Duodenal mucosa (tissue), 2 donors: ENCODE measurements at regions not wholly inside any gene's neighbourhood (a gene's known extent, or its start where the extent isn't known, plus 50 kb on each side); places are given as distances from the start of the nearest gene placed in this dataset.

Experiments
- H3K27ac ChIP-seq: one replicate; pipeline ENCODE4 v1.7.0; 2013; ENCODE audit warnings: low read depth, low read length
- H3K27me3 ChIP-seq, 2 donors: one replicate each; pipeline ENCODE4 v1.7.0; 2013; ENCODE audit warnings: low read length in 2 of 2, control low read depth in 1 of 2; ENCODE audit not compliant: insufficient read depth in 2 of 2, control insufficient read depth in 1 of 2
- H3K36me3 ChIP-seq, 2 donors: one replicate each; pipeline ENCODE4 v1.7.0; 2013; ENCODE audit warnings: low read length in 2 of 2, control low read depth in 1 of 2; ENCODE audit not compliant: insufficient read depth in 2 of 2, control insufficient read depth in 1 of 2
- H3K4me1 ChIP-seq, 2 donors: one replicate each; pipeline ENCODE4 v1.7.0; 2013; ENCODE audit warnings: low read length in 2 of 2, control low read depth in 1 of 2; ENCODE audit not compliant: insufficient read depth in 2 of 2, control insufficient read depth in 1 of 2
- H3K4me3 ChIP-seq, 2 donors: one replicate each; pipeline ENCODE4 v1.7.0; 2013; ENCODE audit warnings: low read length in 2 of 2, low read depth in 1 of 2
- H3K9ac ChIP-seq, 2 donors: one replicate each; pipeline ENCODE4 v1.7.0; 2013; ENCODE audit warnings: low read length in 2 of 2, low read depth in 1 of 2
- H3K9me3 ChIP-seq, 2 donors: one replicate each; pipeline ENCODE4 v1.7.0; 2013; ENCODE audit warnings: low read length in 2 of 2, control low read depth in 1 of 2; ENCODE audit not compliant: control insufficient read depth in 1 of 2

GRCh38 chr2:147374423-147374811 lies 470.4 kb upstream of the ACVR2A start:
- H3K27ac ChIP-seq: no peak overlapping the region
- H3K4me1 ChIP-seq: no peaks in the 10 kb centered on the region
- H3K4me3 ChIP-seq: no peak overlapping the region
- no peaks in the 10 kb centered on the region for H3K36me3 ChIP-seq
- H3K9me3 ChIP-seq: no peaks in the 10 kb centered on the region
- no peak overlapping the region for H3K9ac ChIP-seq
- H3K27me3 ChIP-seq: no peaks in the 10 kb centered on the region

GRCh38 chr2:147373800-147374422 lies 470.9 kb upstream of the ACVR2A start:
- Histone ChIP-seq H3K27me3 (no peaks in the 10 kb centered on the region), H3K9ac (no peak overlapping the region), H3K4me1 (no peaks in the 10 kb centered on the region), H3K4me3 (no peak overlapping the region), H3K9me3 (no peaks in the 10 kb centered on the region), H3K36me3 (no peaks in the 10 kb centered on the region), H3K27ac (no peak overlapping the region)

- H3K4me1 ChIP-seq: no peaks in the 10 kb centered on the region
- no peak overlapping the region for H3K4me3 ChIP-seq
- H3K27me3 ChIP-seq: no peaks in the 10 kb centered on the region
- no peaks in the 10 kb centered on the region for H3K9me3 ChIP-seq
- no peak overlapping the region for H3K9ac ChIP-seq
- no peaks in the 10 kb centered on the region for H3K36me3 ChIP-seq
- no peak overlapping the region for H3K27ac ChIP-seq
Measured at GRCh38 chr2:147368306-147368705, 476.5 kb upstream of the ACVR2A start.

- H3K4me1 ChIP-seq: no peaks in the 10 kb centered on the region
- no peak overlapping the region for H3K4me3 ChIP-seq
- no peaks in the 10 kb centered on the region for H3K36me3 ChIP-seq
Measured at GRCh38 chr2:147366279-147366678, 478.6 kb upstream of the ACVR2A start.

GRCh38 chr2:147365622-147366021 lies 479.2 kb upstream of the ACVR2A start:
- H3K27ac ChIP-seq: no peak overlapping the region
- H3K9me3 ChIP-seq: no peaks in the 10 kb centered on the region
- H3K4me1 ChIP-seq: no peaks in the 10 kb centered on the region
- H3K36me3 ChIP-seq: no peaks in the 10 kb centered on the region
- no peak overlapping the region for H3K4me3 ChIP-seq
- H3K27me3 ChIP-seq: no peaks in the 10 kb centered on the region
- H3K9ac ChIP-seq: no peak overlapping the region

More at GRCh38 chr2:147366279-147366678, 478.6 kb upstream of the ACVR2A start:
- no peak overlapping the region for H3K9ac ChIP-seq
- H3K27ac ChIP-seq: no peak overlapping the region
- H3K27me3 ChIP-seq: no peaks in the 10 kb centered on the region
- no peaks in the 10 kb centered on the region for H3K9me3 ChIP-seq

- Histone ChIP-seq H3K9me3 (no peaks in the 10 kb centered on the region), H3K4me1 (no peaks in the 10 kb centered on the region), H3K4me3 (peak overlapping the region in 1 of 2 donors; percentile 24), H3K27me3 (no peaks in the 10 kb centered on the region), H3K36me3 (no peaks in the 10 kb centered on the region), H3K9ac (no peak overlapping the region), H3K27ac (no peak overlapping the region)
Measured at GRCh38 chr2:147364597-147364996, 480.2 kb upstream of the ACVR2A start.

GRCh38 chr2:147363181-147363580 lies 481.6 kb upstream of the ACVR2A start:
- H3K27ac ChIP-seq: no peak overlapping the region
- H3K4me1 ChIP-seq: no peaks in the 10 kb centered on the region

GRCh38 chr2:147358375-147358774 lies 486.5 kb upstream of the ACVR2A start:
- Histone ChIP-seq H3K4me1 (no peaks in the 10 kb centered on the region), H3K36me3 (no peaks in the 10 kb centered on the region), H3K27me3 (no peaks in the 10 kb centered on the region), H3K9me3 (no peaks in the 10 kb centered on the region), H3K9ac (no peak overlapping the region), H3K4me3 (no peak overlapping the region), H3K27ac (no peak overlapping the region)

More at GRCh38 chr2:147363181-147363580, 481.6 kb upstream of the ACVR2A start:
- no peaks in the 10 kb centered on the region for H3K27me3 ChIP-seq
- no peaks in the 10 kb centered on the region for H3K9me3 ChIP-seq
- no peak overlapping the region for H3K4me3 ChIP-seq
- H3K9ac ChIP-seq: no peak overlapping the region
- no peaks in the 10 kb centered on the region for H3K36me3 ChIP-seq

GRCh38 chr2:147356157-147356556 lies 488.7 kb upstream of the ACVR2A start:
- Histone ChIP-seq H3K9ac (no peak overlapping the region), H3K4me3 (no peak overlapping the region), H3K27ac (no peak overlapping the region), H3K27me3 (no peaks in the 10 kb centered on the region), H3K36me3 (no peaks in the 10 kb centered on the region), H3K4me1 (no peaks in the 10 kb centered on the region), H3K9me3 (no peaks in the 10 kb centered on the region)

GRCh38 chr2:147355706-147356105 lies 489.1 kb upstream of the ACVR2A start:
- Histone ChIP-seq H3K4me3 (no peak overlapping the region), H3K27me3 (no peaks in the 10 kb centered on the region), H3K27ac (no peak overlapping the region), H3K9me3 (no peaks in the 10 kb centered on the region), H3K36me3 (no peaks in the 10 kb centered on the region), H3K9ac (no peak overlapping the region), H3K4me1 (no peaks in the 10 kb centered on the region)

GRCh38 chr2:147353072-147353381 lies 491.8 kb upstream of the ACVR2A start:
- H3K4me3 ChIP-seq: no peak overlapping the region
- H3K27me3 ChIP-seq: no peaks in the 10 kb centered on the region
- no peak overlapping the region for H3K27ac ChIP-seq
- H3K9me3 ChIP-seq: no peaks in the 10 kb centered on the region
- no peaks in the 10 kb centered on the region for H3K36me3 ChIP-seq
- H3K9ac ChIP-seq: no peak overlapping the region
- no peaks in the 10 kb centered on the region for H3K4me1 ChIP-seq
